Gastroesophageal sphincter (tissue), 3 donors: ENCODE measurements at regions not wholly inside any gene's neighbourhood (a gene's known extent, or its start where the extent isn't known, plus 50 kb on each side); places are given as distances from the start of the nearest gene placed in this dataset.

Experiments
- EP300 ChIP-seq: sonication (generic); formaldehyde crosslinking; IDR thresholded peaks from one replicate; pipeline ENCODE4 v1.6.1; 2017; ENCODE audit warnings: antibody characterized with exemption, mild to moderate bottlenecking
- POLR2A ChIP-seq, 2 donors: fragments of 450-650 bp; IDR thresholded peaks; one replicate each; pipeline ENCODE4 v1.6.1; 2017; ENCODE audit warnings: antibody characterized with exemption in 2 of 2, mild to moderate bottlenecking in 2 of 2, moderate library complexity in 1 of 2
- POLR2AphosphoS5 ChIP-seq: sonication (generic); formaldehyde crosslinking; IDR thresholded peaks from one replicate; pipeline ENCODE4 v1.6.1; 2017; ENCODE audit warnings: antibody characterized with exemption
- TF ChIP-seq, protein P1 (sequence below), 4 experiments: fragments of 200-600 bp in 2 of 4; fragments of 450-650 bp in 2 of 4; sonication (generic) in 1 of 4; IDR thresholded peaks; one replicate each; pipeline ENCODE4 v1.5.1; 2017 to 2019; ENCODE audit warnings: antibody characterized with exemption in 4 of 4, mild to moderate bottlenecking in 2 of 4, moderate library complexity in 2 of 4

DNA sequence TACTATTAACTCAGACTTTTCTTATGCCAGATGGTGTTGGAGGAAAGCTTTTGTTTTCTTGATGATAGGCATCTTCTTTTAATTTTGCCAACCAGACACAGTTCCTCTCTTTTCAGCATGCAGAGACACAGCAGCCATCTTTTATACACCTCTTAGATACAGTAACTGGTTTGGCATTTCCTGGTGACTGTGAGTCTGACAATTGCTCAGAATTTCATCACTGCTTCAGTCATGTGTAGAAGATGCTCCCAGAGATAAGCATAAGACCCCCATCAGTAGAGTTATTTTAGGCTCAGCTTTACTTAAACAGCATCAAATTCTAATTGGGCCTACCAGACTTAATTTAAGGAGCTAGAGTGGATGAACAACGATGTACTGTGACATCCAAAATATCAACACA is 779.0 kb downstream of the SQOR start:
- TF ChIP-seq, protein P1, sequence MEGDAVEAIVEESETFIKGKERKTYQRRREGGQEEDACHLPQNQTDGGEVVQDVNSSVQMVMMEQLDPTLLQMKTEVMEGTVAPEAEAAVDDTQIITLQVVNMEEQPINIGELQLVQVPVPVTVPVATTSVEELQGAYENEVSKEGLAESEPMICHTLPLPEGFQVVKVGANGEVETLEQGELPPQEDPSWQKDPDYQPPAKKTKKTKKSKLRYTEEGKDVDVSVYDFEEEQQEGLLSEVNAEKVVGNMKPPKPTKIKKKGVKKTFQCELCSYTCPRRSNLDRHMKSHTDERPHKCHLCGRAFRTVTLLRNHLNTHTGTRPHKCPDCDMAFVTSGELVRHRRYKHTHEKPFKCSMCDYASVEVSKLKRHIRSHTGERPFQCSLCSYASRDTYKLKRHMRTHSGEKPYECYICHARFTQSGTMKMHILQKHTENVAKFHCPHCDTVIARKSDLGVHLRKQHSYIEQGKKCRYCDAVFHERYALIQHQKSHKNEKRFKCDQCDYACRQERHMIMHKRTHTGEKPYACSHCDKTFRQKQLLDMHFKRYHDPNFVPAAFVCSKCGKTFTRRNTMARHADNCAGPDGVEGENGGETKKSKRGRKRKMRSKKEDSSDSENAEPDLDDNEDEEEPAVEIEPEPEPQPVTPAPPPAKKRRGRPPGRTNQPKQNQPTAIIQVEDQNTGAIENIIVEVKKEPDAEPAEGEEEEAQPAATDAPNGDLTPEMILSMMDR (IDR thresholded peaks at IDR 0.05), result no peak
- no peak for TF ChIP-seq POLR2A (IDR thresholded peaks at IDR 0.05)
- no peak for TF ChIP-seq POLR2AphosphoS5
- TF ChIP-seq EP300, result no peak
